ENCODE measurements at regions not wholly inside any gene's neighbourhood (a gene's known extent, or its start where the extent isn't known, plus 50 kb on each side); places are given as distances from the start of the nearest gene placed in this dataset.

DNA sequence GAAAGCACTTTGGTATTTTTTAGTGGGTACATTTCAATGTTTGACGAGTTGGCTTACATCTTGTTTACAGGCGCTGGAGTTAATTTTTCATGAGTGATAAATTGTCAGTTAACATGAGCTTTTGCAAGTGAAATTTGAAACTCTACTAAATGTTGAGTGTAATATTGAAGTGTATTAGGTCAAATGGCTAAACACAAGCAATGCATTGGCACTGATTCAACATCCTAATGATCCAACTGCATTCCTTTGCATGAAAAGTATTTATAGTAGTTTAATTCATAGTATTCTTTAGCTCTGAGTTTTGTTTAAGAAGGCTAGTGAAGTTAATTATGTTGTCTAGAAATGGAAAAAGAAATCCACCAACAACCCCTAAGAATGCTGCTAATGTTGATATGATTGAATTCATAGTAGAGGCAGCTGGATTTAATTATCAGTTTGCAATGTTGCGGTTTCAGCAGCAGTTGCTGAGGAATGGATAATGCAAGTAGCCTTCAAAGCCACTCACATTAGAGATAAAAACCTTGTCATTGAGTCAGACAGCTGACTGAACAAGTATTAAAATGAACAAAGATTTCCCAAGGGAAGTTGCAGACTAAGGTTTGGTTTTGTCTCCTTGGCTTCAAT lies 245.6 kb upstream of the GOLIM4 start:
- TF ChIP-seq CTCF (conservative IDR thresholded peaks at IDR 0.05) (no peak), ZFX (IDR thresholded peaks at IDR 0.05) (no peak)
